Spleen (tissue), 7 donors: ENCODE measurements at regions not wholly inside any gene's neighbourhood (a gene's known extent, or its start where the extent isn't known, plus 50 kb on each side); places are given as distances from the start of the nearest gene placed in this dataset.

Experiments used
- POLR2A ChIP-seq, 3 donors: fragments of 450-650 bp; IDR thresholded peaks; one replicate each; pipeline ENCODE4 v1.5.1; 2017; ENCODE audit warnings: antibody characterized with exemption in 3 of 3, mild to moderate bottlenecking in 1 of 3
- TF ChIP-seq, protein P1 (sequence below), 11 experiments: fragments of 200-600 bp in 7 of 11; fragments of 450-650 bp in 4 of 11; sonication (generic) in 4 of 11; IDR thresholded peaks in 8 of 11; conservative IDR thresholded peaks in 3 of 11; 1 replicate in 7 of 11; 2 replicates in 4 of 11; pipeline versions ENCODE4 v1.4.0 to v1.8.0; 2016 to 2021; ENCODE audit warnings: antibody characterized with exemption in 11 of 11, inconsistent platforms in 4 of 11, mild to moderate bottlenecking in 1 of 11
- donor health status: DM: no; HTN: no; CAD: no; lungs with moderate emphysema.
- donor health status: DM: no; HTN: no; CAD: no.
- donor health status: DM: no; HTN: no; CAD: no.

DNA sequence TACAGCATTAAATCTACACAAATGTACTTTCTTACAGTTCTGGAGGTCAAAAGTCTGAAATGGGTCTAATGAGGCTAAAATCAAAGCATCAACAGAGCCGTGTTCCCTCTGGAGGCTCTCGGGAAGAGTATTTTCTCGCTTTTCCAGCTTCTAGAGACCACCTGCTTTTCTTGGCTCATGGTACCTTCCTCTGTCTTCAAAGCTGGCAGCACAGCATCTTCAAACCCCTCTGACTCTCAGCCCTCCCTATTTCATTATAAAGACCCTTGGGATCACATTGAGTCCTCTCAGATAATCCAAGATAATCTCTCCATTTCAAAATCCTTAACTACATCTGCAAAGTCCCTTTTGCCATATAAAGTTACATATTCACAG lies 117.8 kb upstream of the NCK2 start:
- no peak for TF ChIP-seq POLR2A (IDR thresholded peaks at IDR 0.05)
- TF ChIP-seq, protein P1, sequence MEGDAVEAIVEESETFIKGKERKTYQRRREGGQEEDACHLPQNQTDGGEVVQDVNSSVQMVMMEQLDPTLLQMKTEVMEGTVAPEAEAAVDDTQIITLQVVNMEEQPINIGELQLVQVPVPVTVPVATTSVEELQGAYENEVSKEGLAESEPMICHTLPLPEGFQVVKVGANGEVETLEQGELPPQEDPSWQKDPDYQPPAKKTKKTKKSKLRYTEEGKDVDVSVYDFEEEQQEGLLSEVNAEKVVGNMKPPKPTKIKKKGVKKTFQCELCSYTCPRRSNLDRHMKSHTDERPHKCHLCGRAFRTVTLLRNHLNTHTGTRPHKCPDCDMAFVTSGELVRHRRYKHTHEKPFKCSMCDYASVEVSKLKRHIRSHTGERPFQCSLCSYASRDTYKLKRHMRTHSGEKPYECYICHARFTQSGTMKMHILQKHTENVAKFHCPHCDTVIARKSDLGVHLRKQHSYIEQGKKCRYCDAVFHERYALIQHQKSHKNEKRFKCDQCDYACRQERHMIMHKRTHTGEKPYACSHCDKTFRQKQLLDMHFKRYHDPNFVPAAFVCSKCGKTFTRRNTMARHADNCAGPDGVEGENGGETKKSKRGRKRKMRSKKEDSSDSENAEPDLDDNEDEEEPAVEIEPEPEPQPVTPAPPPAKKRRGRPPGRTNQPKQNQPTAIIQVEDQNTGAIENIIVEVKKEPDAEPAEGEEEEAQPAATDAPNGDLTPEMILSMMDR (IDR thresholded peaks at IDR 0.05 in 8 of 11, conservative IDR thresholded peaks at IDR 0.05 in 3 of 11), result no peak
